ENCODE measurements at regions not wholly inside any gene's neighbourhood (a gene's known extent, or its start where the extent isn't known, plus 50 kb on each side); places are given as distances from the start of the nearest gene placed in this dataset.
"Not testable (repeated sequence)": the region's sequence is repeated elsewhere in the genome, so short reads cannot be mapped to it uniquely, and the experiment has no call there.

DNA sequence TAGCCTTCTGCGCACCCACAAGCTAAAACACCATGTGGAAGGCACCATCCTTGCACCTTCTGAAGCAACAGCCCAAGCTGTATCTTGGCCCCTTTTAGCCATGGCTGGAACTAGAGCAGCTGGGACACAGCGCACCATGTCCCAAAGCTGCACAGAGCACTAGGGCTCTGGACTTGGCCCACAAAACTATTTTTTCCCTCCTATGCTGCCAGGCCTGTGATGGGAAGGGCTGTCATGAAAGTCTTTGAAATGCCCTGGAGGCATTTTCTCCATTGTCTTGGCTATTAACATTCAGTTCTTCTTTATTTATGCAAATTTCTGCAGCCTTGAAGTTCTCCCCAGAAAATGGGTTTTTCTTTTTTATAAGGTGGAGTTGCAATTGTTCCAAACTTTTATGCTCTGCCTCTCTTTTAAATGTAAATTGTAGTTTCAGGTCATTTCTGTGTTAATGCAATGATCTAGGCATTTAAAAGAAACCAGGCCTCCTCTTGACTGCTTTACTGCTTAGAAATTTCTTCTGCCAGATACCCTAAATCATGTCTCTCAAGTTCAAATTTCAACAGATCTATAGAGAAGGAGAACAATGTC, 996.3 kb downstream of the TAF11L14 start:
- no peaks in the 10 kb centered on the region for H3K27me3 ChIP-seq (ENCODE audit: low read depth)
- H3K4me1 ChIP-seq: no peaks in the 10 kb centered on the region
- H3K9me3 ChIP-seq (replicated peaks): peaks cover 16% of the 10 kb centered on the region
- TF ChIP-seq, protein P1, sequence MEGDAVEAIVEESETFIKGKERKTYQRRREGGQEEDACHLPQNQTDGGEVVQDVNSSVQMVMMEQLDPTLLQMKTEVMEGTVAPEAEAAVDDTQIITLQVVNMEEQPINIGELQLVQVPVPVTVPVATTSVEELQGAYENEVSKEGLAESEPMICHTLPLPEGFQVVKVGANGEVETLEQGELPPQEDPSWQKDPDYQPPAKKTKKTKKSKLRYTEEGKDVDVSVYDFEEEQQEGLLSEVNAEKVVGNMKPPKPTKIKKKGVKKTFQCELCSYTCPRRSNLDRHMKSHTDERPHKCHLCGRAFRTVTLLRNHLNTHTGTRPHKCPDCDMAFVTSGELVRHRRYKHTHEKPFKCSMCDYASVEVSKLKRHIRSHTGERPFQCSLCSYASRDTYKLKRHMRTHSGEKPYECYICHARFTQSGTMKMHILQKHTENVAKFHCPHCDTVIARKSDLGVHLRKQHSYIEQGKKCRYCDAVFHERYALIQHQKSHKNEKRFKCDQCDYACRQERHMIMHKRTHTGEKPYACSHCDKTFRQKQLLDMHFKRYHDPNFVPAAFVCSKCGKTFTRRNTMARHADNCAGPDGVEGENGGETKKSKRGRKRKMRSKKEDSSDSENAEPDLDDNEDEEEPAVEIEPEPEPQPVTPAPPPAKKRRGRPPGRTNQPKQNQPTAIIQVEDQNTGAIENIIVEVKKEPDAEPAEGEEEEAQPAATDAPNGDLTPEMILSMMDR (IDR thresholded peaks at IDR 0.05; ENCODE audit: borderline replicate concordance): no peak
- no peaks in the 10 kb centered on the region for H3K36me3 ChIP-seq
- no peak overlapping the region for H3K4me3 ChIP-seq
- no peak for DNase-seq
- H3K27ac ChIP-seq (replicated peaks): no peak overlapping the region
- intact Hi-C loops (cut with micrococcal nuclease): no loop called here

DNA sequence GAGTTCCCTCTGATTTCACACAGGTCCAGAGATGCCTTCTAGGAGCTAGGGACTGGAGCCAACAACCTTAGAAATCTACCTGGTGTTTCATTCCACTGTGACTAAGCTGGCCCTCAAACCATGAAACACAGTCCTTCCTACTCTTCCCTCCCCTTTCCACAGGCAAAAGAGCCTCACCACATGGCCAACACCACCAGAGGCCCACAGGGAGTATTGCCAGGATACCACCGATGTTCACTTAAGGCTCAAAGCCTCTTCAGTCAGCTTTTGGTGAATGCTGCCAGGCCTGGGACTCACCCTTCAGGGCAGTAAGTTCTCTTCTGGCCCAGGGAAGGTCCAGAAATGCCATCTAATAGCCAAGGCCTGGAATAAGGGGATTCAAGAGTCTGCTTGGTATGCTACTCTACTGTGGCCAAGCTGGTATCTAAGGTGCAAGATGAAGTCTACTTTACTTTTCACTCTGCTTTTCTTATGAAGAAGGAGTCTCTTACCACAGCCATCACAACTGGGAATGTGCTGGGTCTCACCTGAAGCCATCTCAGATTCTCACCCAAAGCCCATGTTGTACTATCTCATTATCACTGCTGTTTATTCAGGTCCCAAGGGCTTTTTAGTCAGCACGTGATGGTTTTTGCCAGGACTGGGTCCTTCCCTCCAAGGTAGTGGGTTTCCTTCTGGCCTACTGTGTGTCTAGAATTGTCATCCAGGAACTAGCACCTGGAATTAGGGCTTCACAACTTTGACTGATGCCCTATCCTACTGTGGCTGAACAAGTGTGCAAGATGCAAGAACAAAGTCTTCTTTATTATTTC, 1018.4 kb downstream of the TAF11L14 start:
- intact Hi-C loops (cut with micrococcal nuclease): no loop called here

DNA sequence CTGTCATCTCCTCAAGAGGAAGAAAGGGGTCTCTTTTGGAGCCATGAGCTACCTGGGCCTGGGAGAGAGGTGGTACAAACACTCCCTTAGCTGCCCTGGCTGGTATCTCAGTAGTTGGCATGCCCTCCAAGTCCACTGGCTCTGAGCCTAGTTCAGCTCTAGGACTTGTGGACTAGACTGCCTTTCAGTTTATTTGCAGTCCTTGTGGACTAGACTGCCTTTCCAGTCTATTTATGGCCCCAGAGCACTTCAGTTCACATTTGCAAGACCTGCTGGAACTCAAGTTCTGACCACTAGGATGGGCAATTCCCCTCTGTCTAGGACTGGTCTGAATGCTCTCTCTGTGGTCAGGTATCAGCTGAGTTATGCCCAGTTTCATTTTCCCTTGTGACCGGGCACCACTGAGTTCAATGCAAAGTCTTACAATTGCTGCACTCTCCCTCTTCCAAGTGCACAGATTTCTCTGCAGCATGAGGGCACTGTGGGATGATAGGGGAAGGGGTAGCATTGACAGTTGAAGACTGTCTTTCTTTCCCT, 1019.0 kb downstream of the TAF11L14 start:
- no peaks in the 10 kb centered on the region for H3K36me3 ChIP-seq
- no peak overlapping the region for H3K27ac ChIP-seq (replicated peaks)
- DNase-seq: no peak
- no peaks in the 10 kb centered on the region for H3K4me1 ChIP-seq
- intact Hi-C loops (cut with micrococcal nuclease): no loop called here
- no peaks in the 10 kb centered on the region for H3K27me3 ChIP-seq (ENCODE audit: low read depth)
- no peak overlapping the region for H3K4me3 ChIP-seq
- H3K9me3 ChIP-seq (replicated peaks): peaks cover 20% of the 10 kb centered on the region
- TF ChIP-seq, protein P1 (IDR thresholded peaks at IDR 0.05; ENCODE audit: borderline replicate concordance): no peak

More for the DNA sequence above, 1018.4 kb downstream of the TAF11L14 start:
- Histone ChIP-seq H3K4me3 (no peak overlapping the region), H3K4me1 (no peaks in the 10 kb centered on the region), H3K9me3 (replicated peaks) (peaks cover 26% of the 10 kb centered on the region), H3K27me3 (ENCODE audit: low read depth) (no peaks in the 10 kb centered on the region), H3K36me3 (no peaks in the 10 kb centered on the region), H3K27ac (replicated peaks) (no peak overlapping the region)
- DNase-seq: no peak
- TF ChIP-seq, protein P1 (IDR thresholded peaks at IDR 0.05; ENCODE audit: borderline replicate concordance): no peak

DNA sequence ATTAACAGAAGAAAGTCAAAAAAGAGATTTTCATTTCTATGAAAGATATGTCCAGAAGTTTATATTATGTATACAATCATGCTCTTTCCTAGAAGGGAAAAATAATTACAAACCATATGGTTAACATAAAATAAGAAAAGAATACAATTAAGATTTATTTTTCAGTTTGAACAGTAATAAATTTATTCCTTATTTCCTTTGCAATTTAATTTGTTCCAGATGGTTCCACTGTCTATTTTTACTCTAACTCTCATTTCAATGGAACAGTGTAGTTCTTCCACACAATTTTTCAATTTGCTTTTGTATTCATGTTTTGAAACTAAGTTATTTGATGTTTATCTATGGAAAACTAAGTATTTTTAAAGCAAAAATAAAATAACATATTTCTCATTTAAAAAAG, 1026.3 kb downstream of the TAF11L14 start:
- TF ChIP-seq, protein P1 (IDR thresholded peaks at IDR 0.05; ENCODE audit: borderline replicate concordance): no peak
- intact Hi-C loops (cut with micrococcal nuclease): no loop called here
- no peak for DNase-seq
- Histone ChIP-seq H3K4me3 (no peak overlapping the region), H3K27me3 (ENCODE audit: low read depth) (no peaks in the 10 kb centered on the region), H3K4me1 (no peaks in the 10 kb centered on the region), H3K9me3 (replicated peaks) (no peaks in the 10 kb centered on the region), H3K36me3 (no peaks in the 10 kb centered on the region), H3K27ac (replicated peaks) (no peak overlapping the region)

DNA sequence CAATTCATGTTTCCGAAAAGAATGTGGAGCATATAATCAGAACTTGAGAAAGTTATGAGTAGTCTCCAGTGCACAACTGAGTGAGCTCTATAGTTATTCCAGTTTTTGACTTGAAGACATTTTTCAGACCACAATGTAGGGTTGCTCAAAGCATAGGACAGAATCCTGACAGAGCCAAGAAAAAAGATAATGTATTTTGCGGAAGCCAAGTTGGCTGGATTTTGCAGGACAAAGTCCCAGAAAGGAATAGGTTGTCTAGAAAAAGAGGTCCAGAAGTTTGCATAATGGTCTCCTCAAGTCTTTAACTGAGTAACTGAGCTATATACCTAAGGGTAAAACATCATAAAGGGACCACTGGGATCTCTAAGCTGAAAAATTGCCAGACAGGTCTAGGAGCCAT, 1028.0 kb downstream of the TAF11L14 start:
- TF ChIP-seq, protein P1 (IDR thresholded peaks at IDR 0.05; ENCODE audit: borderline replicate concordance): no peak
- no peaks in the 10 kb centered on the region for H3K9me3 ChIP-seq (replicated peaks)
- no peaks in the 10 kb centered on the region for H3K27me3 ChIP-seq (ENCODE audit: low read depth)
- H3K4me3 ChIP-seq: no peak overlapping the region
- H3K4me1 ChIP-seq: no peaks in the 10 kb centered on the region
- intact Hi-C loops (cut with micrococcal nuclease): no loop called here
- no peak for DNase-seq
- no peak overlapping the region for H3K27ac ChIP-seq (replicated peaks)
- no peaks in the 10 kb centered on the region for H3K36me3 ChIP-seq

DNA sequence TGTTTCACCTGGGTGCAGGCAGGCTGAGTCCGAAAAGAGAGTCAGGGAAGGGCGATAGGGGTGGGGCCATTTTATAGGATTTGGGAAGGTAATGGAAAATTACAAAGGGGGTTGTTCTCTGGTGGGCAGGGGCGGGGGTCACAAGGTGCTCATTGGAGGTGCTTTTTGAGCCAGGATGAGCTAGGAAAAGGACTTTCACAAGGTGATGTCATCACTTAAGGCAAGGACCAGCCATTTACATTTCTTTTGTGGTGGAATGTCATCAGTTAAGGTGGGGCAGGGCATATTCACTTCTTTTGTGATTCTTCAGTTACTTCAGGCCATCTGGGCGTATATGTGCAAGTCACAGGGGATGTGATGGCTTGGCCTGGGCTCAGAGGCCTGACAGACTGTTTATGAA, 1040.0 kb downstream of the TAF11L14 start:
- intact Hi-C loops (cut with micrococcal nuclease); H3K36me3 ChIP-seq; H3K27me3 ChIP-seq (ENCODE audit: low read depth); H3K9me3 ChIP-seq (replicated peaks); H3K4me3 ChIP-seq; H3K27ac ChIP-seq (replicated peaks); H3K4me1 ChIP-seq; DNase-seq: not testable (repeated sequence)

Data from left ventricle myocardium inferior (tissue), 1 donor.